Neuron (in vitro differentiated cells): ENCODE measurements at regions not wholly inside any gene's neighbourhood (a gene's known extent, or its start where the extent isn't known, plus 50 kb on each side); places are given as distances from the start of the nearest gene placed in this dataset.
A peak's percentile ranks its signal among the peaks of the same experiment; 100 is the strongest.

Experiments used
- H2AFZ ChIP-seq: one replicate; pipeline ENCODE4 v1.6.1; 2013; ENCODE audit warnings: low read depth, mild to moderate bottlenecking, inconsistent platforms, low read length, moderate library complexity
- H3K27me3 ChIP-seq: one replicate; pipeline ENCODE4 v1.6.1; 2013; ENCODE audit warnings: low read length; ENCODE audit not compliant: insufficient read depth
- H3K36me3 ChIP-seq: one replicate; pipeline ENCODE4 v1.6.1; 2013; ENCODE audit warnings: low read length; ENCODE audit not compliant: insufficient read depth
- H3K4me1 ChIP-seq: one replicate; pipeline ENCODE4 v1.6.1; 2013; ENCODE audit warnings: low read length; ENCODE audit not compliant: insufficient read depth
- H3K4me3 ChIP-seq: 2 replicates; pipeline ENCODE4 v1.5.1; 2013; ENCODE audit warnings: mild to moderate bottlenecking, low read length, moderate library complexity
- H3K9me3 ChIP-seq: one replicate; pipeline ENCODE4 v1.6.1; 2013; ENCODE audit warnings: low read length

DNA sequence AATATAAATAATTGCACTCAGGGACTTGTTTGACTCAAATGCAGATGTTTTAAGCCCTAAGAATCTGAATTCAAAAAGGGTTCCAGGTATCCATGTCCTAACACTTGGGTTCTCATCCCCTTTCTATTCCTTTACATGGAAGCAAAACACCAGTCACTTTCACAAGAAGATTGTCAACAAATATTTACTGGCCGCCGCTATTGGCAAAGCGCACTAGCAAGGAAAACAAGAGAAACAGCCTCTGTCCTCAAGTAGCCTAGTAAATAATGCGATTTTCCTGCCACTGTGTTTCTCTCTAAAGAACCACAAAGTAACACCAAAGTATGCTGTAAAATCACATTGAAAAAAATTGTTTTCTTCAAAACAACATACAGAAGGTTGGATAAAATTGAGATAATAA lies 66.7 kb upstream of the EZH2 start:
- H3K9me3 ChIP-seq: no peaks in the 10 kb centered on the region
- H3K27me3 ChIP-seq: no peaks in the 10 kb centered on the region
- no peak overlapping the region for H3K4me3 ChIP-seq
- no peak overlapping the region for H2AFZ ChIP-seq
- H3K4me1 ChIP-seq: no peaks in the 10 kb centered on the region
- H3K36me3 ChIP-seq: no peaks in the 10 kb centered on the region

DNA sequence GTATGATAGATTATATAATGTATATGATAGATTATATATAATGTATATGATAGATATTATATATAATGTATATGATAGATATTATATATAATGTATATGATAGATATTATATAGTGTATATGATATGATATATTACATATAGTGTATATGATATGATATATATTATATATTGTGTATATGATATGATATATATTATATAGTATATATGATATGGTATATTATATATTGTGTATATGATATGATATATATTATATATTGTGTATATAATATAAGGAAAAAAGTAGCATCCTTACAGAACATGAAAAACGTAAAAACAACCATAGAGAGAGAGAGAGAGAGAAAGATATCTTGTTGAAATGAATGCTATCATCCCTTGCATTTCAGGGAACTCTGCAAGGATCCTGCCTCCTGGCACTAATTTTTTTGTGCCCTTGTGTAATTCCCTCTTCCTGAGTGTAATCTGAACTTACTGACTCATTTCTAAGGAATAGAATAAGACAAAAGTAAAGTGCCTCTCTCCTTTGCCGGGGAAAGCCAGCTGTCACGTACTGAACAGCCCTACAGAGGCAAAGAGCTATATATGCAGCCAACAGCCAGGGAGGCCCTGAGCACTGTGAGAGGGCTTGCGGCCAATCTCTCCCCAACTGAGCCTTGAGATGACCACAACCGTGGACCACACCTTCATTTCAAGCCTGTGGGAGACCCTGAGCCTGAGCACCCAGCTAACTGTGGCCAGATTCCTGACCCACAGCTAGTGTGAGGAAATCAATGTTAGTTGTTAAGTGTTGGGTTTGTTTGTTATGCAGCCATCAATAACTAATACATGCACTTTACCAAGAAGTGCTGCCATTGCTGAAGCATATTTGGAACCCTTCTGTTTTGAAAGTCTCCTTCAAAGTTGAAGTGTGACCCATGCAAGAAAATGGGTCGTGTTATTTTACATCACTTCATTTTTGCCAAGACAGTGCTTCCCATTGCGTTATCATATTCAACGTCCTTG lies 61.1 kb upstream of the EZH2 start:
- H3K36me3 ChIP-seq: no peaks in the 10 kb centered on the region
- H3K4me1 ChIP-seq: peaks cover 4% of the 10 kb centered on the region
- H2AFZ ChIP-seq: no peak overlapping the region
- no peak overlapping the region for H3K4me3 ChIP-seq
- H3K9me3 ChIP-seq: no peaks in the 10 kb centered on the region
- peaks cover 1% of the 10 kb centered on the region for H3K27me3 ChIP-seq

DNA sequence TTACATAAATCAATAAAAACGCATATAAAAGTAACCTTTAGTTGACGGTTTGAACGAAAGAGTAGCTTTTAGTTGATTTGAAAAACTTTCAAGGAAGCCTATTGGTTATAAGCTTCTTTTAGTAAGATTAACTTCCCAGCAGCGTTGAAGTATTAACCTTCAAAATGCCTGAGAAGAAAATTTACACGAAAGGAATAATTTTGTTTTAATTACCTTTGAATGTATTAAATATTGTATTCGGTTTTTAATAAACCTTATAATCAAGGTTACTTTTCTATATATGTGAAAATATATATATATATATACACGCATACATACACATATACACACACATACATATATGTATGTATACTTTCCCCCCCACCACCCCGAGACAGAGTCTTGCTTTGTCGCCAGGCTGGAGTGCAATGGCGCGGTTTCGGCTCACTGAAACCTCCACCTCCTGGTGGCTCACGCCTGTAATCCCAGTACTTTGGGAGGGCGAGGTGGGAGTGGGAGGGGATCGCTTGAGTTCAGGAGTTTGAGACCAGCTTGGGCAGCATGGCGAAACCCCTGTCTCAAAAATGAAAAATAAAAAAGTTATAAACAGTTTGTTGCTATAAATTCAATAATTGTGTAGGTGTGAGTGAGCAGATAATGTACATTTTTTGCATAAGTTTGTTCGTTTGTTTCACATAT lies 57.6 kb upstream of the EZH2 start:
- Histone ChIP-seq H2AFZ (peak overlapping the region; percentile 99), H3K4me3 (peak overlapping the region; percentile 97), H3K36me3 (no peaks in the 10 kb centered on the region), H3K4me1 (peaks cover 4% of the 10 kb centered on the region), H3K27me3 (peaks cover 3% of the 10 kb centered on the region), H3K9me3 (no peaks in the 10 kb centered on the region)

DNA sequence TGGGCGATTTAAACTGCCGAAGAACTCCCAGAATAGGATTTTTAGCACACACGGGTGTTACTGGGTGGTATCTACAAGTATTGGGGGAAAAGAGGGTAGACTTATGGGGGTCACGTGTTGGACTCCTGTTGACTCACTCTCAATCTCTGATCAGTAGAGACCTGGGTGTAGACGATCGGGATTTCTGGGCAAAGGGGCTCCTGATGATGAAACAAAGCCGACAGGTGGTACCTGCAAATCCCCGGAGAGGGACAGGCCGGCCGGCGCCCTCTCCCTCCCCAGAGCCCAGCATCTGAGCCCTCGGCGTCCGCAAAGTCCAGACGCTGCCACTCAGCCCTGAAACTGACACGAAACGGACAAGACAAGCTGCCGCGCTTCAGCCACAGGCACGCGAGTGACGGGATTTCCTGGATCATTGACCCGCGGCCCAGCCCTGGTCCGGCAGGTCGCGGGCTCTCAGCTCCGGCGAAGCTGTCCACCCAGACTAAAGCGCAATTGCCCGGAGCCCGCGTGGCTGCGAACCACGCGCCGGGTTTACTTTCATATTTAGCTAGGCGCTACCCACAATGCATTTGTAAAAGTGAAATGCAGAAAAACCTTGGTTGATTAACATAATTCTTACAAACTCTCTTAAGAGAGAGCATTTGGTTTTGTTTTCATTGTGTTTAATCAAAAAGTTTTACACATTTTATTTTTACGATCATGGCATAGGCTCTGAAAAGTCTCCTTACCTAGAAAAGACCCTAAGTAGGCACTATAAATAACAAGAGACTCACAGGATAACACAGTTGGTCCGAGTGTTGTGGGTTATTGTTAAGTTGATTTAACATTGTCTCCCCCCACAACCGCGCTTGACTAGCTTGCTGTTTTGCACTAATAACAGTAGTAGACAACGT lies 56.9 kb upstream of the EZH2 start:
- no peaks in the 10 kb centered on the region for H3K9me3 ChIP-seq
- peaks cover 4% of the 10 kb centered on the region for H3K4me1 ChIP-seq
- H3K36me3 ChIP-seq: no peaks in the 10 kb centered on the region
- peaks cover 3% of the 10 kb centered on the region for H3K27me3 ChIP-seq
- peak overlapping the region; percentile 99 for H2AFZ ChIP-seq
- peak overlapping the region; percentile 97 for H3K4me3 ChIP-seq

DNA sequence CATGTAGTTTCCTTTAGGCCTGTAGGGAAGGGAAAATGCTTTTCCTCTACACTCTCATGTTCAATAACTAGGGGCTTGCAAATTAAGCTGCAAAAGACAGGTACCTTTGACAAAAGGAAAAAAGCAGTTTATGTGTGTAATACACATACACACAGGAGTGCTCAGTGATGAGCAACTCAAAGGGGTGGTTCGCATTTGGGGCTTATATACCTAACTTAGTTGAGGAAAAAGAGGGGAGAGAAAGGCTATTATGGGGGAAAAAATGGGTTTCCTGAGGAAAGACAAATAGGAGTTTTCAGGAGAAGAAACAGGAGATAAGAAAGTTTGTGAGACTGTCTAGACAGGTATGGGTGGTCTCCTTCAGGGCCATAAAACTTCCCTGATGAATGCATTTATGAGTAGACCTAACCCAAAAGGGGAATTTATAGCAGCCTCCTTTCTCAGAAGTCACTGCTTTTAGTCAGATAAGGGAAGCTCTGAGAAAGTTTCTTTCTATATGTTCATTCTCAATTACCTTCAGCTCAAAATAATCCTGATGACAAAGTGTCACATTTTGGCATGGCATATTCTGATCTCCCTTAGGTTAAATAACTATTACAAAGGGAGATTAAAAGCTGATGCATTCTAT lies 55.2 kb upstream of the EZH2 start:
- Histone ChIP-seq H2AFZ (no peak overlapping the region), H3K4me1 (peaks cover 4% of the 10 kb centered on the region), H3K4me3 (no peak overlapping the region), H3K27me3 (peaks cover 3% of the 10 kb centered on the region), H3K9me3 (no peaks in the 10 kb centered on the region), H3K36me3 (no peaks in the 10 kb centered on the region)

DNA sequence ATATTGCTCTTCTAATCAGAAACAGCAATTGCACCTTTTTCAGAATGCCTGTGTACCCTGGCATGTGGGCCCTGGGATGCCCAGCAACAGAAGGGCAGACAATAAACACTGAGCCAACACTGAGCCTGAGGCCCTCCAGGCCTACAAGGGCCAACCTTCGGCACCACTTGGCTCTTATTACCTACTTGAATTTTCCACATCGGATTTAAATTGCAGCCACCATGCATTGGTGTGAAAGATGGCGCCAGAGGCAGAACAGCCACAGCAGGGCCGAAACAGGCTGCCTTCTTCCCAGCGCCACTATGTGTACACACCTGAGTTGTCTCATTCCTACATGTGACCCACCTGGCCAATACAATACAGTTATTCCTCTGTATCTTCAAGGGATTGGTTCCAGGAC lies 51.4 kb upstream of the EZH2 start:
- peaks cover 3% of the 10 kb centered on the region for H3K4me1 ChIP-seq
- H2AFZ ChIP-seq: no peak overlapping the region
- H3K27me3 ChIP-seq: peaks cover 3% of the 10 kb centered on the region

More for the DNA sequence above, 51.4 kb upstream of the EZH2 start:
- no peak overlapping the region for H3K4me3 ChIP-seq
- no peaks in the 10 kb centered on the region for H3K36me3 ChIP-seq
- H3K9me3 ChIP-seq: no peaks in the 10 kb centered on the region
